Keratinocyte (primary cell): ENCODE measurements at regions not wholly inside any gene's neighbourhood (a gene's known extent, or its start where the extent isn't known, plus 50 kb on each side); places are given as distances from the start of the nearest gene placed in this dataset.

Experiments used
- DNase-seq: peaks from one replicate; pipeline ENCODE4 v3.0.0-alpha.2; 2011; ENCODE audit warnings: low read depth, missing footprints, low spot score
- FAIRE-seq: peaks from 2 replicates; lab custom pipeline; 2011; peaks lifted over from hg19 to GRCh38; lab: Jason Lieb, UNC
- H2AFZ ChIP-seq: 2 replicates; pipeline ENCODE4 v1.6.0; 2012; ENCODE audit warnings: low read length, control low read depth, inconsistent platforms; ENCODE audit not compliant: control insufficient read depth
- H3K27ac ChIP-seq: 2 replicates; pipeline ENCODE4 v1.5.1; 2011; ENCODE audit warnings: low read length; ENCODE audit not compliant: control insufficient read depth, insufficient read depth
- H3K27me3 ChIP-seq: 3 replicates; pipeline ENCODE4 v1.6.0; 2011; ENCODE audit warnings: low read length; ENCODE audit not compliant: control insufficient read depth, insufficient read depth; ENCODE audit errors: extremely low read depth
- H3K36me3 ChIP-seq, 2 experiments: 2 replicates in 1 of 2; 3 replicates in 1 of 2; pipeline ENCODE4 v1.5.1; 2011; ENCODE audit warnings: low read length in 2 of 2, mild to moderate bottlenecking in 1 of 2; ENCODE audit not compliant: control insufficient read depth in 2 of 2, insufficient read depth in 2 of 2; ENCODE audit errors: extremely low read depth in 1 of 2
- H3K4me1 ChIP-seq: 3 replicates; pipeline ENCODE4 v1.5.1; 2011; ENCODE audit warnings: low read length; ENCODE audit not compliant: control insufficient read depth, insufficient read depth; ENCODE audit errors: extremely low read depth
- H3K4me2 ChIP-seq: 3 replicates; pipeline ENCODE4 v1.6.0; 2011; ENCODE audit warnings: low read depth, low read length; ENCODE audit not compliant: control insufficient read depth, insufficient read depth; ENCODE audit errors: extremely low read depth
- H3K4me3 ChIP-seq, 3 experiments: fragments of 200-600 bp in 1 of 3; sonication (generic) in 1 of 3; 2 replicates in 2 of 3; 3 replicates in 1 of 3; pipeline ENCODE4 v1.5.1; 2011 to 2016; ENCODE audit warnings: low read length in 3 of 3, mild to moderate bottlenecking in 3 of 3, control low read depth in 2 of 3, inconsistent platforms in 1 of 3, low read depth in 1 of 3, mixed read lengths in 1 of 3, mixed run types in 1 of 3, moderate library complexity in 1 of 3; ENCODE audit not compliant: control insufficient read depth in 2 of 3, insufficient read depth in 2 of 3; ENCODE audit errors: extremely low read depth in 1 of 3
- H3K79me2 ChIP-seq: 2 replicates; pipeline ENCODE4 v1.6.0; 2012; ENCODE audit warnings: low read length; ENCODE audit not compliant: control insufficient read depth, insufficient read depth
- H3K9ac ChIP-seq: 3 replicates; pipeline ENCODE4 v1.6.0; 2011; ENCODE audit warnings: low read length; ENCODE audit not compliant: control insufficient read depth, insufficient read depth; ENCODE audit errors: extremely low read depth
- H3K9me1 ChIP-seq: 3 replicates; pipeline ENCODE4 v1.6.0; 2011; ENCODE audit warnings: low read length; ENCODE audit not compliant: control insufficient read depth, insufficient read depth; ENCODE audit errors: extremely low read depth
- H3K9me3 ChIP-seq: 2 replicates; pipeline ENCODE4 v1.5.1; 2012; ENCODE audit warnings: low read depth, low read length; ENCODE audit not compliant: control insufficient read depth
- H4K20me1 ChIP-seq: 3 replicates; pipeline ENCODE4 v1.6.0; 2011; ENCODE audit warnings: low read length; ENCODE audit not compliant: control insufficient read depth, insufficient read depth; ENCODE audit errors: extremely low read depth
- EZH2 ChIP-seq: IDR thresholded peaks from one replicate; pipeline ENCODE4 v1.6.1; 2012; ENCODE audit warnings: inconsistent platforms, mild to moderate bottlenecking, low read length, moderate library complexity
- dilution Hi-C: fragments of 300-500 bp; cut with MboI; formaldehyde crosslinking; loops from one replicate; pipeline ENCODE4 v1.7.0; 2020; ENCODE audit warnings: low sequenced_read_pairs; ENCODE audit not compliant: extremely low pct_ligation_motif_present
- TF ChIP-seq, protein P1 (sequence below), 3 experiments: IDR thresholded peaks in 1 of 3; conservative IDR thresholded peaks in 1 of 3; optimal IDR thresholded peaks in 1 of 3; 2 replicates in 2 of 3; 3 replicates in 1 of 3; pipeline versions ENCODE3 to v1.5.1; 2011; ENCODE audit warnings: low read length in 3 of 3, mild to moderate bottlenecking in 3 of 3, moderate library complexity in 2 of 3, control low read depth in 1 of 3, inconsistent platforms in 1 of 3; ENCODE audit not compliant: insufficient read depth in 2 of 3; ENCODE audit errors: extremely low read depth in 1 of 3

DNA sequence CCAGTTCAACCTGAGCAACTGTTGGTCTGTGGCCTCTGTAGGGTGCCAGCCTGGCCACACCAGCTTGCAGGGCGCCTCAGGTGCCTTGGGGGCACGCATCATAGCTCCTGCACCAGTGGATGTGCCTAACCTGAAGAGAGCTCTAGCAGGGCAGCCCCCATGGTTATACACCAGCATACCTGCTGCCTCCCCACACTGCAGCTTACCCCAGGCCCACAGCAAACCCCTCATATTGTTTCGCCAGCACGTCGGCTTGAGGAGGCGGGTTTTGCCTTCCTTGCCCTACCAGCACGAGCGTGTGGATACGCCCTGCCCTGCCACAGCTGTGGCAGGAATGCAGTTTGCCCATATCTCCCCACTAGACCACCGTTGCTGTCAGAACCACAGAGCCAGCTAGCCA is 435.9 kb downstream of the SLCO4C1 start:
- H3K36me3 ChIP-seq = no peaks in the 10 kb centered on the region
- no peak overlapping the region for H3K27ac ChIP-seq
- dilution Hi-C loops = no loop called here
- H3K4me2 ChIP-seq = no peak overlapping the region
- no peak overlapping the region for H3K4me3 ChIP-seq
- H3K79me2 ChIP-seq = no peaks in the 10 kb centered on the region
- H2AFZ ChIP-seq = no peak overlapping the region
- H3K9ac ChIP-seq = no peak overlapping the region
- TF ChIP-seq, protein P1, sequence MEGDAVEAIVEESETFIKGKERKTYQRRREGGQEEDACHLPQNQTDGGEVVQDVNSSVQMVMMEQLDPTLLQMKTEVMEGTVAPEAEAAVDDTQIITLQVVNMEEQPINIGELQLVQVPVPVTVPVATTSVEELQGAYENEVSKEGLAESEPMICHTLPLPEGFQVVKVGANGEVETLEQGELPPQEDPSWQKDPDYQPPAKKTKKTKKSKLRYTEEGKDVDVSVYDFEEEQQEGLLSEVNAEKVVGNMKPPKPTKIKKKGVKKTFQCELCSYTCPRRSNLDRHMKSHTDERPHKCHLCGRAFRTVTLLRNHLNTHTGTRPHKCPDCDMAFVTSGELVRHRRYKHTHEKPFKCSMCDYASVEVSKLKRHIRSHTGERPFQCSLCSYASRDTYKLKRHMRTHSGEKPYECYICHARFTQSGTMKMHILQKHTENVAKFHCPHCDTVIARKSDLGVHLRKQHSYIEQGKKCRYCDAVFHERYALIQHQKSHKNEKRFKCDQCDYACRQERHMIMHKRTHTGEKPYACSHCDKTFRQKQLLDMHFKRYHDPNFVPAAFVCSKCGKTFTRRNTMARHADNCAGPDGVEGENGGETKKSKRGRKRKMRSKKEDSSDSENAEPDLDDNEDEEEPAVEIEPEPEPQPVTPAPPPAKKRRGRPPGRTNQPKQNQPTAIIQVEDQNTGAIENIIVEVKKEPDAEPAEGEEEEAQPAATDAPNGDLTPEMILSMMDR (optimal IDR thresholded peaks at IDR 0.05 in 1 of 3, IDR thresholded peaks at IDR 0.05 in 1 of 3, conservative IDR thresholded peaks at IDR 0.05 in 1 of 3; ENCODE audit: extremely low read depth in 1 of 3, insufficient read depth in 2 of 3, low read length in 3 of 3) = no peak
- TF ChIP-seq EZH2 = no peak
- no peaks in the 10 kb centered on the region for H3K4me1 ChIP-seq
- FAIRE-seq = no peak
- peaks cover 3% of the 10 kb centered on the region for H3K9me3 ChIP-seq
- H3K9me1 ChIP-seq = no peaks in the 10 kb centered on the region
- H4K20me1 ChIP-seq = no peaks in the 10 kb centered on the region
- no peaks in the 10 kb centered on the region for H3K27me3 ChIP-seq
- no peak for DNase-seq

DNA sequence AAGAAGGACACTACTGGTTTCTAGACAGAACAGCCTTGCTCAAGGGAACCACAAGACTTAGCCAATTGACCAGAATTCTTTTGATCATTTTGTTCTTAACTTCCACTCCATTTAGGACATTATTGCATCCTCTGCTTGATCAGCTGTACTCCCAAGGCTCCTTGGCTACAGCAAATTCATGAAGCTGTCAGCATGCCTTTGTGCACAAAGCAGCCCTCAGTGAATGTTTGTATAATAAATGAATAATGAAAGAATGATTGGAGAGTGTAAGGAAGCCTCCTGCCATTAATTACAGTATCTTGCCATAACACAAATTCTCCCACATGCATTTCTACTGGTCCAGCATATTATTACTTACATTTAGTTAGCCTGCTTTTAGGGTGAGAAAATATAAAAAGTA is 449.6 kb downstream of the SLCO4C1 start:
- FAIRE-seq = no peak
- dilution Hi-C loops = no loop called here

More for the DNA sequence above, 449.6 kb downstream of the SLCO4C1 start:
- TF ChIP-seq, protein P1 (optimal IDR thresholded peaks at IDR 0.05 in 1 of 3, IDR thresholded peaks at IDR 0.05 in 1 of 3, conservative IDR thresholded peaks at IDR 0.05 in 1 of 3; ENCODE audit: extremely low read depth in 1 of 3, insufficient read depth in 2 of 3, low read length in 3 of 3) = no peak
- TF ChIP-seq EZH2 = no peak
- no peak overlapping the region for H3K9ac ChIP-seq
- H3K4me2 ChIP-seq = no peak overlapping the region
- no peak overlapping the region for H2AFZ ChIP-seq
- no peaks in the 10 kb centered on the region for H3K36me3 ChIP-seq
- H3K9me3 ChIP-seq = no peaks in the 10 kb centered on the region
- no peaks in the 10 kb centered on the region for H3K4me1 ChIP-seq
- H3K27me3 ChIP-seq = no peaks in the 10 kb centered on the region
- no peak overlapping the region for H3K4me3 ChIP-seq
- DNase-seq = no peak
- H4K20me1 ChIP-seq = no peaks in the 10 kb centered on the region
- H3K9me1 ChIP-seq = no peaks in the 10 kb centered on the region
- no peaks in the 10 kb centered on the region for H3K79me2 ChIP-seq
- H3K27ac ChIP-seq = no peak overlapping the region
